A549 (cell line): ENCODE measurements at regions not wholly inside any gene's neighbourhood (a gene's known extent, or its start where the extent isn't known, plus 50 kb on each side); places are given as distances from the start of the nearest gene placed in this dataset.

Experiments
- BCL3 ChIP-seq: fragments of >200 bp; sonication (Bioruptor Twin); formaldehyde crosslinking; IDR thresholded peaks from 3 replicates; pipeline ENCODE4 v1.6.1; 2016
- CEBPB ChIP-seq, 2 experiments: fragments of >200 bp in 1 of 2; sonication (Bioruptor Twin) in 1 of 2; formaldehyde crosslinking in 1 of 2; IDR thresholded peaks; 2 replicates each; pipeline ENCODE4 v1.6.1; 2012 to 2016
- HMGXB4 ChIP-seq: fragments of 250-450 bp; sonication (Bioruptor Pico); IDR thresholded peaks from 2 replicates; pipeline ENCODE4 v1.5.0; 2021; ENCODE audit warnings: mild to moderate bottlenecking, moderate library complexity, borderline replicate concordance
- HOXB13 ChIP-seq: fragments of 250-450 bp; sonication (Bioruptor Pico); IDR thresholded peaks from 2 replicates; pipeline ENCODE4 v1.5.0; 2020; ENCODE audit warnings: low read depth, mild to moderate bottlenecking, moderate library complexity
- JUNB ChIP-seq: fragments of >200 bp; sonication (Bioruptor Twin); formaldehyde crosslinking; IDR thresholded peaks from 2 replicates; pipeline ENCODE4 v1.6.1; 2016
- MAZ ChIP-seq: fragments of 150-350 bp; IDR thresholded peaks from 2 replicates; pipeline ENCODE4 v1.6.1; 2014; ENCODE audit warnings: antibody characterized with exemption, low read depth, low read length, borderline replicate concordance
- POLR2A ChIP-seq: IDR thresholded peaks from 2 replicates; pipeline ENCODE4 v1.6.1; 2012; ENCODE audit warnings: mild to moderate bottlenecking, low read length
- REST ChIP-seq: fragments of 200-600 bp; sonication (generic); IDR thresholded peaks from 2 replicates; pipeline ENCODE4 v1.6.1; 2016; ENCODE audit warnings: antibody characterized with exemption, mild to moderate bottlenecking, moderate library complexity
- RFX5 ChIP-seq: fragments of 450-650 bp; IDR thresholded peaks from 2 replicates; pipeline ENCODE4 v1.7.1; 2014; ENCODE audit warnings: antibody characterized with exemption, mild to moderate bottlenecking, moderate library complexity
- SMC3 ChIP-seq: fragments of >200 bp; sonication (Bioruptor Twin); formaldehyde crosslinking; IDR thresholded peaks from 3 replicates; pipeline ENCODE4 v1.6.1; 2018; ENCODE audit warnings: inconsistent platforms
- TF ChIP-seq, protein P1 (sequence below): IDR thresholded peaks from 2 replicates; pipeline ENCODE4 v1.6.1; 2012
- TF ChIP-seq, protein P2 (sequence below): fragments of >200 bp; sonication (Bioruptor Twin); formaldehyde crosslinking; IDR thresholded peaks from 3 replicates; pipeline ENCODE4 v1.5.1; 2016
- TF ChIP-seq, protein P3 (sequence below): fragments of 450-650 bp; IDR thresholded peaks from 2 replicates; pipeline ENCODE4 v1.6.1; 2014; ENCODE audit warnings: antibody characterized with exemption

DNA sequence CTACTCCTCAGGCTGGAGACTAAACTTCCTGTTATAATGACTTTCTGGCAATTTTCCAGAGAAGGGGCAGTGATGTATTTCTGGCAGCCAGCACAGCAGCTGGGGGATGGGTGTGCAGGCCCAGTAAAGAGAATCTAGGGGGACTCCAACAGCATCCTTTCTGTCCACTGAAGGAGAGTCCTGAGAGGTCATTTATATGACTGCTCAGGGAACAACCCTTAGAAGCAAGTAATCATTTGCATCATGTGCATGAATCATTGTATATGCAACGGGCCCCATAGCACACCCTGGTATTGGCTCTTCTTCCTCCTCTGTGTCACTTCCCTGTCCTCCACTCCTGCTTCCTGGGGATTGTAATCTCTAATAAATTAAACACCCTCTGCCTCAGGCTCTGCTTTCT lies 493.8 kb downstream of the RPS29 start:
- TF ChIP-seq, protein P1, sequence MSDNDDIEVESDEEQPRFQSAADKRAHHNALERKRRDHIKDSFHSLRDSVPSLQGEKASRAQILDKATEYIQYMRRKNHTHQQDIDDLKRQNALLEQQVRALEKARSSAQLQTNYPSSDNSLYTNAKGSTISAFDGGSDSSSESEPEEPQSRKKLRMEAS: no peak
- TF ChIP-seq HMGXB4 (CRISPR knock-in tag) (no peak), REST (no peak), CEBPB (IDR thresholded peaks at IDR 0.05) (no peak), JUNB (no peak), SMC3 (no peak), POLR2A (no peak), RFX5 (no peak), HOXB13 (CRISPR knock-in tag) (no peak), BCL3 (no peak), MAZ (no peak)
- TF ChIP-seq, protein P2, sequence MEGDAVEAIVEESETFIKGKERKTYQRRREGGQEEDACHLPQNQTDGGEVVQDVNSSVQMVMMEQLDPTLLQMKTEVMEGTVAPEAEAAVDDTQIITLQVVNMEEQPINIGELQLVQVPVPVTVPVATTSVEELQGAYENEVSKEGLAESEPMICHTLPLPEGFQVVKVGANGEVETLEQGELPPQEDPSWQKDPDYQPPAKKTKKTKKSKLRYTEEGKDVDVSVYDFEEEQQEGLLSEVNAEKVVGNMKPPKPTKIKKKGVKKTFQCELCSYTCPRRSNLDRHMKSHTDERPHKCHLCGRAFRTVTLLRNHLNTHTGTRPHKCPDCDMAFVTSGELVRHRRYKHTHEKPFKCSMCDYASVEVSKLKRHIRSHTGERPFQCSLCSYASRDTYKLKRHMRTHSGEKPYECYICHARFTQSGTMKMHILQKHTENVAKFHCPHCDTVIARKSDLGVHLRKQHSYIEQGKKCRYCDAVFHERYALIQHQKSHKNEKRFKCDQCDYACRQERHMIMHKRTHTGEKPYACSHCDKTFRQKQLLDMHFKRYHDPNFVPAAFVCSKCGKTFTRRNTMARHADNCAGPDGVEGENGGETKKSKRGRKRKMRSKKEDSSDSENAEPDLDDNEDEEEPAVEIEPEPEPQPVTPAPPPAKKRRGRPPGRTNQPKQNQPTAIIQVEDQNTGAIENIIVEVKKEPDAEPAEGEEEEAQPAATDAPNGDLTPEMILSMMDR: no peak
- TF ChIP-seq, protein P3, sequence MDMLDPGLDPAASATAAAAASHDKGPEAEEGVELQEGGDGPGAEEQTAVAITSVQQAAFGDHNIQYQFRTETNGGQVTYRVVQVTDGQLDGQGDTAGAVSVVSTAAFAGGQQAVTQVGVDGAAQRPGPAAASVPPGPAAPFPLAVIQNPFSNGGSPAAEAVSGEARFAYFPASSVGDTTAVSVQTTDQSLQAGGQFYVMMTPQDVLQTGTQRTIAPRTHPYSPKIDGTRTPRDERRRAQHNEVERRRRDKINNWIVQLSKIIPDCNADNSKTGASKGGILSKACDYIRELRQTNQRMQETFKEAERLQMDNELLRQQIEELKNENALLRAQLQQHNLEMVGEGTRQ: no peak
